Left ventricle myocardium inferior (tissue), 1 donor: ENCODE measurements at regions not wholly inside any gene's neighbourhood (a gene's known extent, or its start where the extent isn't known, plus 50 kb on each side); places are given as distances from the start of the nearest gene placed in this dataset.

ENCODE experiments used
- DNase-seq: peaks from one replicate; pipeline ENCODE4 v3.0.0-alpha.2; 2020
- H3K27ac ChIP-seq: fragments of 200-600 bp; replicated peaks from 2 replicates; pipeline ENCODE4 v1.8.0; 2021
- H3K27me3 ChIP-seq: fragments of 200-600 bp; 2 replicates; pipeline ENCODE4 v1.8.0; 2021; ENCODE audit warnings: low read depth
- H3K36me3 ChIP-seq: fragments of 200-600 bp; 2 replicates; pipeline ENCODE4 v1.8.0; 2021
- H3K4me1 ChIP-seq: fragments of 200-600 bp; 2 replicates; pipeline ENCODE4 v1.8.0; 2021
- H3K4me3 ChIP-seq: fragments of 200-600 bp; 2 replicates; pipeline ENCODE4 v1.8.0; 2021; ENCODE audit warnings: mild to moderate bottlenecking, moderate library complexity
- H3K9me3 ChIP-seq: fragments of 200-600 bp; replicated peaks from 2 replicates; pipeline ENCODE4 v1.8.0; 2021
- CTCF ChIP-seq: fragments of 200-600 bp; IDR thresholded peaks from 2 replicates; pipeline ENCODE4 v1.8.0; 2021; ENCODE audit warnings: antibody characterized with exemption, mild to moderate bottlenecking, borderline replicate concordance
- intact Hi-C: fragments of 100-400 bp; cut with micrococcal nuclease; formaldehyde crosslinking; loops from one replicate; pipeline ENCODE4 v1.11.0; 2022
- donor health status: DM: no; HTN: yes; CAD: no; lungs with severe emphysema.

GRCh38 chr12:118503476-118503875, 127.1 kb downstream of the SUDS3 start:
- H3K9me3 ChIP-seq, result peaks cover 16% of the 10 kb centered on the region
- H3K4me1 ChIP-seq, result peaks cover 16% of the 10 kb centered on the region
- no peak overlapping the region for H3K27ac ChIP-seq
- intact Hi-C loops, result no loop called here
- no peaks in the 10 kb centered on the region for H3K27me3 ChIP-seq
- no peak for TF ChIP-seq CTCF
- no peaks in the 10 kb centered on the region for H3K36me3 ChIP-seq
- DNase-seq, result no peak
- H3K4me3 ChIP-seq, result no peak overlapping the region

- Histone ChIP-seq H3K36me3 (no peaks in the 10 kb centered on the region), H3K9me3 (no peaks in the 10 kb centered on the region), H3K4me1 (no peaks in the 10 kb centered on the region), H3K4me3 (no peak overlapping the region), H3K27ac (no peak overlapping the region), H3K27me3 (no peaks in the 10 kb centered on the region)
- no peak for DNase-seq
- no peak for TF ChIP-seq CTCF
- intact Hi-C loops, result no loop called here
Observed at GRCh38 chr12:118512669-118513068, 136.3 kb downstream of the SUDS3 start.

- H3K9me3 ChIP-seq, result no peaks in the 10 kb centered on the region
- intact Hi-C loops, result no loop called here
Observed at GRCh38 chr12:118513611-118514010, 137.3 kb downstream of the SUDS3 start.

GRCh38 chr12:118514297-118514696, 137.9 kb downstream of the SUDS3 start:
- intact Hi-C loops, result no loop called here
- H3K4me1 ChIP-seq, result no peaks in the 10 kb centered on the region
- H3K4me3 ChIP-seq, result no peak overlapping the region

More at GRCh38 chr12:118513611-118514010, 137.3 kb downstream of the SUDS3 start:
- H3K27me3 ChIP-seq, result no peaks in the 10 kb centered on the region
- H3K36me3 ChIP-seq, result no peaks in the 10 kb centered on the region
- H3K4me1 ChIP-seq, result no peaks in the 10 kb centered on the region
- no peak for DNase-seq
- no peak for TF ChIP-seq CTCF
- H3K27ac ChIP-seq, result no peak overlapping the region
- H3K4me3 ChIP-seq, result no peak overlapping the region

GRCh38 chr12:118520214-118521035, 144.1 kb downstream of the SUDS3 start:
- H3K9me3 ChIP-seq, result no peaks in the 10 kb centered on the region
- no peaks in the 10 kb centered on the region for H3K36me3 ChIP-seq
- intact Hi-C loops, result no loop called here
- H3K4me3 ChIP-seq, result no peak overlapping the region
- TF ChIP-seq CTCF, result no peak
- H3K4me1 ChIP-seq, result peaks cover 9% of the 10 kb centered on the region
- H3K27ac ChIP-seq, result peak overlapping the region; percentile 31
- no peak for DNase-seq
- no peaks in the 10 kb centered on the region for H3K27me3 ChIP-seq

More at GRCh38 chr12:118514297-118514696, 137.9 kb downstream of the SUDS3 start:
- no peak overlapping the region for H3K27ac ChIP-seq
- TF ChIP-seq CTCF, result no peak
- H3K27me3 ChIP-seq, result no peaks in the 10 kb centered on the region
- no peak for DNase-seq
- no peaks in the 10 kb centered on the region for H3K36me3 ChIP-seq
- no peaks in the 10 kb centered on the region for H3K9me3 ChIP-seq
